Colonic mucosa (tissue), 4 donors: ENCODE measurements at regions not wholly inside any gene's neighbourhood (a gene's known extent, or its start where the extent isn't known, plus 50 kb on each side); places are given as distances from the start of the nearest gene placed in this dataset.

Experiments used
- DNase-seq: peaks from one replicate; pipeline ENCODE4 v3.0.0-alpha.2; 2020
- H3K27ac ChIP-seq: fragments of 200-600 bp; one replicate; pipeline ENCODE4 v1.8.0; 2021
- H3K27me3 ChIP-seq: fragments of 200-600 bp; one replicate; pipeline ENCODE4 v1.8.0; 2021
- H3K36me3 ChIP-seq: fragments of 200-600 bp; one replicate; pipeline ENCODE4 v1.8.0; 2021
- H3K4me1 ChIP-seq: fragments of 200-600 bp; one replicate; pipeline ENCODE4 v1.8.0; 2021; ENCODE audit warnings: mild to moderate bottlenecking
- H3K4me3 ChIP-seq: fragments of 200-600 bp; one replicate; pipeline ENCODE4 v1.8.0; 2021
- H3K9ac ChIP-seq, 2 donors: one replicate each; pipeline ENCODE4 v1.7.0; 2013; ENCODE audit warnings: control low read depth in 2 of 2, low read depth in 2 of 2, low read length in 2 of 2
- H3K9me3 ChIP-seq: fragments of 200-600 bp; one replicate; pipeline ENCODE4 v1.8.0; 2021
- intact Hi-C: fragments of 100-400 bp; cut with DNase I; formaldehyde crosslinking; loops from one replicate; pipeline ENCODE4 v1.14.1; 2022
- TF ChIP-seq, protein P1 (sequence below): fragments of 200-600 bp; IDR thresholded peaks from one replicate; pipeline ENCODE4 v1.8.0; 2022; ENCODE audit warnings: antibody characterized with exemption, mild to moderate bottlenecking
- donor health status: healthy.
- donor health status: DM: no; HTN: no; CAD: no.
- donor health status: DM: no; HTN: no; CAD: no.

DNA sequence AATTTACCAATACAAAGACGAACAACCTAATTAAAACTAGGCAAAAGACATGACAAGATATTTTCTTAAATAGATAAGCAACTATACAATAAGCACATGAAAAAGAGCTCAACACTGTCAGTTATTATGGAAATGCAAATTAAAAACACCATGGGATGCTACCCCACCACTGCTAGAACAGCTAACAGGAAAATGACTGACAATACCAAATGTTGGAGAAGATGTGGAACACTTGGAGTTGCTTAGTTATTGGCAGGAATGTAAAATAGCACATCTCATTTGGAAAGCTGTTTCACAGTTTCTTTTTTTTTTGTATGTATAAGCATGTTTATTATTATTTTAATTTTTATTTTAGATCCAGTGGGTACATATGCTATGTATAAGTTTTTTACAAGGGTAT is 84.4 kb downstream of the CYRIA start:
- Histone ChIP-seq H3K36me3 (no peaks in the 10 kb centered on the region), H3K9ac (no peak overlapping the region), H3K27ac (no peak overlapping the region), H3K9me3 (no peaks in the 10 kb centered on the region), H3K4me3 (no peak overlapping the region), H3K27me3 (no peaks in the 10 kb centered on the region), H3K4me1 (no peaks in the 10 kb centered on the region)
- TF ChIP-seq, protein P1, sequence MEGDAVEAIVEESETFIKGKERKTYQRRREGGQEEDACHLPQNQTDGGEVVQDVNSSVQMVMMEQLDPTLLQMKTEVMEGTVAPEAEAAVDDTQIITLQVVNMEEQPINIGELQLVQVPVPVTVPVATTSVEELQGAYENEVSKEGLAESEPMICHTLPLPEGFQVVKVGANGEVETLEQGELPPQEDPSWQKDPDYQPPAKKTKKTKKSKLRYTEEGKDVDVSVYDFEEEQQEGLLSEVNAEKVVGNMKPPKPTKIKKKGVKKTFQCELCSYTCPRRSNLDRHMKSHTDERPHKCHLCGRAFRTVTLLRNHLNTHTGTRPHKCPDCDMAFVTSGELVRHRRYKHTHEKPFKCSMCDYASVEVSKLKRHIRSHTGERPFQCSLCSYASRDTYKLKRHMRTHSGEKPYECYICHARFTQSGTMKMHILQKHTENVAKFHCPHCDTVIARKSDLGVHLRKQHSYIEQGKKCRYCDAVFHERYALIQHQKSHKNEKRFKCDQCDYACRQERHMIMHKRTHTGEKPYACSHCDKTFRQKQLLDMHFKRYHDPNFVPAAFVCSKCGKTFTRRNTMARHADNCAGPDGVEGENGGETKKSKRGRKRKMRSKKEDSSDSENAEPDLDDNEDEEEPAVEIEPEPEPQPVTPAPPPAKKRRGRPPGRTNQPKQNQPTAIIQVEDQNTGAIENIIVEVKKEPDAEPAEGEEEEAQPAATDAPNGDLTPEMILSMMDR: no peak
- DNase-seq: no peak
- intact Hi-C loops: no loop called here

DNA sequence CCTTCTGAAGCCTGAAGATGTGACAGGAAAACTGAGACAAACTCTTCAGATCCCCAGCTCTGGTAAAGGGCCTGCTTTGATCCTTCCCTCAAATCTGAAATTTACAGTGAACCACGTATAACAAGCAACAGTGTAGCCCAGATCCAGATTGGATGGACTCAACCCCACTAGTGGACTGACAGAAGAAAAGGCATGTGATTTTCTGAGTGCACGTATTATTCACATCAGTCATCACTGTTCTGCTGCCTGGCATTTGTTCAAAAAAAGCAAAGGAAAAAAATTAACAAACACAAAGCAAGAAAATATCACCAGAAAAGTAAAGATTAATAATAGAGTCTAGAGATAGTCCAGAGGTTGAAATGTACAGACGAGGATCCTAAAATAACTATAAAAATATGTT is 87.6 kb downstream of the CYRIA start:
- no peak overlapping the region for H3K27ac ChIP-seq
- H3K27me3 ChIP-seq: no peaks in the 10 kb centered on the region
- no peaks in the 10 kb centered on the region for H3K9me3 ChIP-seq
- DNase-seq: no peak
- no peaks in the 10 kb centered on the region for H3K36me3 ChIP-seq
- no peak overlapping the region for H3K4me3 ChIP-seq
- no peaks in the 10 kb centered on the region for H3K4me1 ChIP-seq
- TF ChIP-seq, protein P1: no peak
- intact Hi-C loops: no loop called here
- H3K9ac ChIP-seq: no peak overlapping the region

DNA sequence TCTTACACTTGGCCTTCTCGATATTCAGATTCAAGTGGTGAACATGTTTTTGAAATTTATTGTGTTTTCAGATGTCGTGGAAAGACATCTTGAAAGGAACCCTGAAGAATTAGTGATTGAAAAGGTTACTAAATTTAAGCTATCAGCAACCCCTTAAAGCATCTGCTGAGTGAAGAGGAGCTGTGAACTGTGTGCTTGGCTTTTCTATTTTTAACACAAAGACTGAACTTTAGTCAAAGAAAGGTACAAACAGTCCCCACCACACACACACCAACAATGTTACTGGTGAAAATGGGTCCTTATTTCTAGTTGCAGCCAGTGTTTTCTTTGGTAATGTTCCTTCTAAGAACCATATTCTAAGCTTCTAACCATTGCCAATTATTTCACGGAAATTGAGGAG is 95.1 kb downstream of the CYRIA start:
- DNase-seq: no peak

DNA sequence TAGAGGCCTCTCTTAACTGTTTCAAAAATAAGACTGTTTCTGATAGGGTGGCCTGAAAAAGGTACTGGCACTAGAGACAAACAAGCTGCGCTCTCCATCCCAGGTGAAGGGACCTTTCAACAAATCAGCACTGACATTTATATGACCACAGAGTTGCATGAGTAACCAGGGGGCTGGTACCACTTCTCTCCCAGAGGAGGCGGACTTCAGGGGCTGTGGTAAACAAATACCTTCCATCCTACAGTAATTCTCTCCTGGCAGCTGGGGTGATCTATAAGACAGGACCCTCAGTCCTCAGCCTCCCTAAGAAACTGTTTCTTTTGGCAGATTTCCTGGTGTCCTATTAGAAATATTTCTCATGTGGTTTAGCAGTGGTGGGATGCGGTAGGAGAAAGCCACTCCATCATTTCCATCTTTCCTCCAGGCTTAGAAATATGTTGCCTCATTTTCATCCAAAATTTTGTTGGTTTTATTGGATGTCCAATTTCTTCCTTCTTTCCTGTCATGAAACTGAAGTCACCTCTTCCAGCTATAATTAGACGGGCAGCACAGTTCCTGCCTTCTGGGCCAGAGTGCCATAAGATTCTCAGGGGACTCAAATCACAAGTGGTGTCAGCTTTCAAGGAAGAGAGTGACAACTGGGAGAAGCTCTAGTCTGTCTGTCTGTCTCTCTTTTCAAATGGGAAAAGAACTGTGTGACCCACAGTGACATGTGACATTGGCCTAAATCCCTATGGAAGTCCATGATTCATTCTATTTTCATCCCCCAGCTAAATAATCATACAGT is 96.4 kb downstream of the CYRIA start:
- Histone ChIP-seq H3K27ac (no peak overlapping the region), H3K27me3 (no peaks in the 10 kb centered on the region), H3K36me3 (no peaks in the 10 kb centered on the region), H3K4me3 (no peak overlapping the region), H3K9me3 (no peaks in the 10 kb centered on the region), H3K9ac (no peak overlapping the region), H3K4me1 (no peaks in the 10 kb centered on the region)
- TF ChIP-seq, protein P1: no peak
- DNase-seq: no peak
- intact Hi-C loops: no loop called here

More for the DNA sequence above, 95.1 kb downstream of the CYRIA start:
- H3K9ac ChIP-seq: no peak overlapping the region
- H3K36me3 ChIP-seq: no peaks in the 10 kb centered on the region
- H3K27ac ChIP-seq: no peak overlapping the region
- no peaks in the 10 kb centered on the region for H3K9me3 ChIP-seq
- intact Hi-C loops: no loop called here
- TF ChIP-seq, protein P1: no peak
- no peak overlapping the region for H3K4me3 ChIP-seq
- no peaks in the 10 kb centered on the region for H3K4me1 ChIP-seq
- H3K27me3 ChIP-seq: no peaks in the 10 kb centered on the region

DNA sequence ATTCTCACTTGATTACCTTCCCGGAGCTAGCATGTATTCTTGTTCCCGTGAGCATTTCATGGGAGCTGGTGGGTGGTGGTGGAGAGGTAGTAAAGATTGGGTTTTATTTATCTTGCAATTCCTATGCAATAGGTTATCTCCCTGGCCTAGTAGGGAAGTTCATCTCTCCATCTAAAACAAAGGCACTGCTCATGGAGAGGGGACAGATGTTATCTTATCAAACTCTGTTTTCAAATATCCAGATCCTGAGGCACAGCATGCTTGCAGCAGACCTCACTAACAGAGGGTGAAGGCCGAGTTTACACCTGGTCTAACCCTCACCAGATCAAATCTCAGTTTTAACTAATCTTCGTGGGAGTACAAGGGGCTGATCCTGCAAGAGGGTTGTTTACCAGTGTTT is 98.9 kb downstream of the CYRIA start:
- TF ChIP-seq, protein P1: no peak
- intact Hi-C loops: no loop called here
- Histone ChIP-seq H3K9me3 (no peaks in the 10 kb centered on the region), H3K9ac (no peak overlapping the region), H3K27me3 (no peaks in the 10 kb centered on the region), H3K27ac (no peak overlapping the region), H3K36me3 (no peaks in the 10 kb centered on the region), H3K4me3 (no peak overlapping the region), H3K4me1 (no peaks in the 10 kb centered on the region)
- no peak for DNase-seq
